GM19395 (cell line): ENCODE measurements at regions not wholly inside any gene's neighbourhood (a gene's known extent, or its start where the extent isn't known, plus 50 kb on each side); places are given as distances from the start of the nearest gene placed in this dataset.

ENCODE experiments used
- ATAC-seq: cut with Tn5 transposase; IDR thresholded peaks from one replicate; pipeline ENCODE4 v1.9.1; 2021; ENCODE audit warnings: mild to moderate bottlenecking, moderate library complexity; ENCODE audit not compliant: unreplicated experiment

DNA sequence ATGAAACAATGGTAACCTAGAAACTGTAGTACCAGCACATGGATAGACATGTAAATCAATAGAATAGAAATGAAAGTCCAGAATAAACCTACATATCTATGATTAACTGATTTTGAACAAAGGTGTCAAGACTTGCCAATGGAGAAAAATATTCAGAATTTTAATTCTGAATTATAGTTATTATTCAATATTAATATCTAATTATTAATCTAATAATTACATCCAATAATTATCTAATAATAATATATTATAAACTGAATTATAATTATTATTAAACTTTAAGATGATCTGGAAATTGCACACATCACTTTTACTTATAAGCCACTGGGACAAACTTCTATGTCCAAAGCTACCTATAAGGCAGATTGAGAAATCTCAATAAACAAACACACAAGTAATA is 1365.2 kb upstream of the ADGRL3 start:
- no peak for ATAC-seq

DNA sequence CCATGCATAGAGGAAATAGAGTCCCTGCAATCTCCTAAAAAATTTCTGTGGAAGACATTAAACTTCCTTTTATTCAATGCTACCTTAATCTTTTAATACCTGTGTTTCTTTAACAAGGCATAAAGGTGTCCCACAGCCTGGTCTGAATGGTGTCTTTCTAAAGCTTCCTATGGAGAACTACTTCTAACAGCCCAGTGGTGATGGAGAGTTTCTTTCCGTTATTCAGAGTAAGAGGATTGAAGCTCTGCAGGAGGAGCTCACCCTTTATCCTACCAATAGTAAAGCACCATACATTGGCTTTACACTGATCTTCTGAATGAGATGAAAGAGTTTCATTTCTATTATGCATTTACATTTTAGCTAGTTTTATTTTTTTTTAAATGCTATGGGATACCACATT is 1362.4 kb upstream of the ADGRL3 start:
- ATAC-seq, result no peak

DNA sequence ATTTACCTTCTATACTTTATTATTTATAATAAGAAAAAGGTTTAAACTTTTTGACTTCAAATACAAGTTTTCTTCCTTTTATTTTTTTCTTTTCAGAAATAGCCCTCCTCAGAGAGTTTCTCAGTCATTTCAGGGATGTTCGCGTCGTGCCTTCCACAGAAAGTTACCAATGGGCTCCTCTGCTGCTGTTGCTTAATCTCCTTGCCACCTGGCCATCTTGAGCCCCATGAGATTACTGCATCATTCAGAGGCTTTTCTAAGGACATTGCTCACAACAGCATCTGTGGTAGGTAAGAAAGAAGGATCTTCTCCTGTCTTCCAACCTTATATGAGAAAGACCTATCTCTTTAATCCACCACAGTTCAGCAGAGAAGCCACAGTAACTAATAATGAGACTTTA is 1361.9 kb upstream of the ADGRL3 start:
- ATAC-seq, result no peak

DNA sequence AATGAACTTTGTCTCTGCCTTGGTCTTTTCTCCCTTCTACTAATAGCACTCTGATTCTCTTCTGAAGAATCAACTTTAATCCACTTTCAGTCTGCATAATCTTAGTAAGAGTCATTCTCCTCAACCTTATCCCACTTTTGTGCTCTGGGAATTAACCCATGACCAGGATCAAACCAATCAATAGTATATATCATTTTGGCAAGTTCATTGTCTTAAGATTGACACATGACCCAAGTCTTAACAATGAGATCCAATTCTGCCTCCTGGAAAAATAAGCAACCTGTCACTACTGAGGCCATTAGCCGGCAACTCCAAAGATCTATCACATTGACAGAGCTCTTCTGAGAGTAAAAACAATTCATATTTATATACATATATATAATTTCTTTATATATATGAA is 1358.4 kb upstream of the ADGRL3 start:
- ATAC-seq, result no peak

DNA sequence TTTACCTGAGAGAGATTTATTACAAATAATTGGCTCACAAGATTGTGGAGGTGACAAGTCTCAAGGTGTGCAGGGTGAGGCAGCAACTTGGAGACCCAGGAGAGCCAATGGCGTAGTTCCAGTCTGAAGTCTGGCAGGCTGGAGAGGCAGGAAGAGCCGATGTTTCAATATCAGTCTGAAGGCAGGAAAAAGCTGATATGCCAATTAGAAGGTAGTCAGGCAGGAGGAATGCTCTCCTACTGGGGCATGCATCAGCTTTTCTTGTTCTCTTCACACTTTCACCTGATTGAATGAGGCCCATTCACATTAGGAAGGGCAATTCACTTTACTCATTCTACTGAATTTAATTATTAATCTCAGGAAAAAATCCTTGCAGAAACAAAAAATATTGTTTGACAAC is 1351.7 kb upstream of the ADGRL3 start:
- ATAC-seq, result no peak

DNA sequence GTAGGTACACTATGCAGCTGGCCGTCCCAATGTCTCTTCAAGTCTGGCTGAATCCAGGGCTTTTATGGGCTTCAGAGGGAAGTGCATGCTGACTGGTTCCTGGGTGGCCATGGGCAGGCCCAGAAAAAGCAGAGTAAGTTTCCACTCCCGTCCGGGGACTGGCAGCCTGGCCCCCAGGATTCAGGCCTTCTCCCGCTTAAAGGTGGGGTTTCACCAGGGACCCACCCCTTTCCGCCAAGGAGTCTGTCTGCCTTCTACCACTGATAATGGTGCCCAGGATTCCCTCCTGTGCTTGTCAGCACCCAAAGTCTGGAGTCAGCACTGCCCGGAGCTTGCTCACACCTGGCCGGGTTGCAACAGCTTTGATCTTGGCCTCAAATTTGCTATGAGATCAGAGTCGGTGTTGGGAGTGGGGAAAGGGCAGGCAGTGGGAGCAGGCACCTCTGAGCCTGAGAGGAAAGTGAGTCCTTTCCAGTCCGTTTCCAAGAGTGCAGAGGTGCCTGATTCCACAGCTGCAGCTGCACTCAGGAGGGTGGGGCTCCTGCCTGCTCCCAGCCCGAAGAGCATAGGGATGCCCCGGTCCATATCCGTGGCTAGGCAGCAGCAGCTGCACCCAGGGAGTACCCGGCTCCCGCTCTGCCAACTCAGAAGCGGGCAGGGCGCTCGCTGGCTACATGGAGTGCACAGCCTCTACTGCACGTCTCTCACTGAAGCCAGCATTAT is 1344.3 kb upstream of the ADGRL3 start:
- ATAC-seq, result no peak

DNA sequence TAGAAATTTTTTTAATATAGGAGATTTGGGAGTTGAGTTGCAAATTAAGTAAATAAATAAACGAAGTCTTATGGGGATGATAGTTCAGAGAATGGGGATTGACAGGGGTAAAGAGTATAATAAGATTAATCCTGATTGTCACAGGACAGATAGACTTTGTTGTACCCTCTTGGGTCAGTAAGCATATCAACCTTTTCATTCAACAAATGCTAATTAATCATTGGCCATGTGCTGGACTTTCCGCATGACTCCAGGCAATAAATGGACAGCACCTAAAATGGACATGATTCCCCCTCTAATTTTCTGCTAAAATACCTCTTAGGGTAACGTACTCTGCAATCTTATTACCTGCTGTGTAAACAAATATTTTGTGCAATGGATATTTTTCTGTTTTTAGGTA is 1331.1 kb upstream of the ADGRL3 start:
- ATAC-seq, result no peak

DNA sequence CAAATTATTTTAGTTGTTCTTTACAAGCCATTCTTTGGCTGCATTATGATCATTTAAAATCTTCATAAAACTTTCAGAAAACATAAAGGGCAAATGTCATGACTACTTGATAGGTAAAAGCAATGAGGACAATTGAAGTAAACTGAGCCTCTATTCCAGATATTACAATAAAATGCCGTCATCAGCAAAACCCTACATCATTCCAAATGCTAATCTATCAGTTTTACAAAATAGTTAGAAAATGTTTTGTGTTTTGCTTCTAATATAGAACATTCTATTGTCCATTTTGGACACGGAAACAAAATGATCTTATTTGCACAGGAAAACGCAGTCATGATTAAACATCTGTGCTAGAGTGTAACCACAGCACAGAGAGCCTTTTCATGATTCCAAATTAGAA is 1330.6 kb upstream of the ADGRL3 start:
- no peak for ATAC-seq

DNA sequence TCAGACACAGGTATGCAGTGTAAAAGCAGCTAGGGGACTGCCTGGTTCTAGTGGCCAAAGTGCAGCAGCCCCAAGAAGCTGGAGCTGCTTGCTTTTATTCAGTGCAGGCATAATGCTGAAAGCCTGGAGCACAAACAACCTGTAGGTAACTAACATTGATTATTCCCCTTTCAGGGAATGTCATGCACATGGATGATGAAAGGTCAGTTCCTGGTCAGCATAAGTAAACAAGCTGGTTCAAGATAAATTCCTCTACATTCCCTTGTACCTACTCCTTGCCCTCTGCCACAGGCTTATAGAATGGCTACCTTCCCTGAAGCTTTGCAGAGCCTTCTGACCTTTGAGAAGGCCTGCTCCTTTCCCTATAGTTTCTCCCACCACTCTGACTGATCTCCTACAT is 1318.5 kb upstream of the ADGRL3 start:
- no peak for ATAC-seq

DNA sequence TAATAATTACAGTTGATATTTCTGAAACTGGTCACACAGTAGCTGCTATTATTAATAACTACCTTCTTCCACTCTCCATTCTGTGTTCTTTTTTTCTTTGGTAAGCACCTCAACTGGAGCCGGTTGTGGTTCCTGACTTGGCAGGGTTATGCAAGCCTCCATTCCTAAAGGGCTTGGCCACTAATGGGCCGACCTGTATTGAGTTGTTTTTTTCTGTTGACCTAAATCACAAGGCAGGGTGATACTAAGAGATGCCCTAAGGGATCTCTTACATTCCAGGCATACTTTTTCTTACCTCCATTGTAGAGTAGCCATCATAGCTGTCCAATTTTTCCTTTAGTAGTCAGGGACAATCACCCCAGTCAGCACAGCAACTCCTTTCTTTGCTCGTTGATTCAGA is 1295.8 kb upstream of the ADGRL3 start:
- no peak for ATAC-seq

DNA sequence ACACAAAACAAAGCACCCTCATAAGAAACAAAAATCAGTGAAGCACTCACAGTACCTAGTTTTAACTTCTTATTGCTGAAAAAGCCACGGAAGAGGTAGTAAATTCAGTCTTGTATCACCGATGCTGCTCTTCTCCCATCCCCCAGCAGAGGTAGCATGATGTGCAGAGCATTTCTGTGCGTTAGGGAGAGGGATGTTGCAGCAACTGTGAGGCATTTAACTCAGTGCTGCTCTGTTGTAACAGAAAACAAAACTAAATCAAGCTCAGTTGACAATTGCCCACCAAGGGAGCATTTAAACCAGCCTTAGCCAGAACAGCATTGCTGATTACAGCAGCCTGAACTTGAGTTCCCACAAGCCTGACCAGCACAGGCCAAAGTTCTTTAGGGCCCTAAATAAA is 1279.7 kb upstream of the ADGRL3 start:
- no peak for ATAC-seq

DNA sequence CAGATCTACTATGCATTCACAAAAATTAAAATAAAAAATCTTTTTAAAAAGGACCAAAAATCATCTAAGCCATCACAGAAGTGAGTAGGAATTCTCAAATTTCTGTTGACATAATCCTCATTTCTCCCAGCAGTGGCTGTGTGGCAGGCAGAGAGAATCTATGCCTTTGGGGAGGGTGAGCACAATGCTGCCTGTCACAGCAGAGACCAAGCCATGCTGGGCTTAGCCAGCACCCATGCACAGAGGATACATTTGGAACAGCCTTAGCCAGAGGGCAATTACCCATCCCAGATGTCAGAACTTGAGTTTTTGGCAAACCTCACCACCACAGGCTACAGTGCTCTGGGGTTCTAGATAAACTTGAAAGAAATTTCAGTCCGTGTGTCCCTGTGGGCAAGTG is 1274.8 kb upstream of the ADGRL3 start:
- no peak for ATAC-seq

DNA sequence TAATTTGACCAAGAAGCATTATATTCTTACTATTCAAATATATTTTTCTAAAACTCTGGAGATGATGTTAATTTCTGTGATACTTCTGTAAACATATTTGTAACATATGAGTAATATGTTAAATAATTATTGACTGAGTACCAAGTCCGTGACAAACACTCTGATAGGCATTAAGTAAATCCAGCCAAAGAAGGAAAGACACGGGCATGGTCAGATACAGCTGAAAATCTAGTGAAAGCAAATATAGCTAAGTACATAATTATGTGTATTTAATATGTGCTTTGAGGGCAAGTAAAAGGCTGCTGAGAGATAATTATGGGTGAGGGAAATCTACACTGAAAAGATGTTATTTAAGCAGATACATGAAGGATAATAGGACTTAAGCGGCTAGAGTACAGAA is 1263.6 kb upstream of the ADGRL3 start:
- no peak for ATAC-seq

DNA sequence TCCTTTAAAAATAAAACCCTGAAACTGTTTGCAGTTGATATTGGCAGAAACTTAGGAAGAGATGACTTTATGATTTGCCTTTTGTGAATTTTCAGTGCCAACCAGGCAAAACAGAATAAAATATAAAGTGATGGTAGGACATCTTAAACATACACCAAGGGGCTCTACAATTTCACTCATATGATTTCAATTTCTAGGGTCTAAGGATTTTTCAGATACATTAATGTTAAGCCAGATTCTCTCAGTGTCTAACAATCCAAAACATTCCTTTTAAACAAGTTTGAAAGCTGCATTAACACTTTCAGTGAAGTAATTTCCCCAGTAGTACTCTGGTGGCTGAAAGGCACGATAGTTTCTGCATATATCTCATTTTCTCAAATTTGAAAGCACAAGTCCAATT is 1262.0 kb upstream of the ADGRL3 start:
- ATAC-seq, result no peak

DNA sequence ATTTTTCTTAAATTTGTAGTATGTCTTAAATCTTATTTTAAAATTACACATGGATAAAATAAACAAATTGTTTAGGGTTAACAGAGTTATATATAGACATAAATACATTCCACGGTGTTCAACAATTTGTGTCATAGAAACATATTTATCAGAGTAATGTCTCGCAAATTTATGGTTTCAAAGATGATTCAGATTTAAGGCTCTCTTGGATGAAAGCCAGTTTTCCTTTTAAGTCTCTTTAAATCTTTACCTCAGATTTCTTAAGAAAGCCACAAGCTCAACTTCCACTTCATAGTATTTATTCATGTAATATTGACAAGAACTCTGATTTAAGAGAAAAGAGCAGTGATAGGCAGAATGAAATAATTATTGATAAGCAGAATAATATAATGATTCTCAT is 1254.8 kb upstream of the ADGRL3 start:
- ATAC-seq, result no peak

DNA sequence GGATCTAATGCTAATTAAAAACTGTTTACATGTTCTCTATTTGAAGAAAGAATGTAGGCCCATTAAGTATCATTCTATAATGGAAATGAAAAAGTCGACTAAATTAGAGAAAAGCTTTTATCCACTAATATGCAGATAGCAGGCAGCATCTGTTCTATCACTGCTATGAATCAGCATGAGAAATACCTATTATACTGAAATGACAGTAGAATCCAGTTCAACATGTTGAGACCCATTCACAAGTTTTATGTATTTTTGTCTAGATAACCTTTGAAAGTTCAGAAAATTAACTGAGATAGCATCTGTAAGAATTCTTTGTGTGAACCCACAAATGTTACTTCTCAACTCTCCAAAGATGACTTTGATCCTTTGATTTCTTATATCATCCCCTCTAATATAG is 1254.4 kb upstream of the ADGRL3 start:
- ATAC-seq, result no peak

DNA sequence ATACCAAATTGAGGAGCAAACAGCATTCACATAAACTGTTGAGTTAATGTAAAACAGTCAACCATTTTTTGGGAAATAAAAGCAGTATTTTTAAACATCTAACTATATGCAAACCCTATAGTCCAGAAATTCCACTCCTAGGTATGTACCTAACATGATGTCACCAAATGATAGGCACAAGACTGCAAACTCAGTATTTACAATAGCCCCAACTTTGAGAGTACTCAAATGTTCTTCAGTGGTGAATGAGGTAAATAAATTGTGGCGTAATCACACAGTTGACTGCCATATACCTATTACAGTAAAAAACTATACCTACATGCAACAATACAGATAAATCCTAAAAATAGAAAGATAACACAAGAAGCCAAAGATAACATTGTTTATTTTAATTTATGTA is 1243.8 kb upstream of the ADGRL3 start:
- ATAC-seq, result no peak

DNA sequence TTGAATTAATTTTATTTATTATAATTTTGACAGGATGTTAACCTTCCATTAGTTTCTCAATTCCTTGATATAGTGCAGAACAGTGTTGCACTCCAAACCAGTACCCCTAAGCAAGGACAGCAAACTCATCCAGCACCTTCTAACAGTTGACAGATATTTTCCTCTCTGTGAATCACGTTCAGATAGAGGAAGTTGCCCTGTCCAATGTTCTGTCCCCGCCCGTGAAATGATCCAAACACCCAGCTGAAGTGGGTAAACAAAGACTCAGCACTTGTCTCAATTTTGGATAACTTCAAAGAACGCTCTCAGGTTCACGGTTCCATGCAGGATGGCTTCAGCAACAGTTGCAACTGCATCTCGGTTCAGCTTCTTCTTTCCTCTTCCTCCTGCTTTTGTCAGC is 1240.0 kb upstream of the ADGRL3 start:
- no peak for ATAC-seq

DNA sequence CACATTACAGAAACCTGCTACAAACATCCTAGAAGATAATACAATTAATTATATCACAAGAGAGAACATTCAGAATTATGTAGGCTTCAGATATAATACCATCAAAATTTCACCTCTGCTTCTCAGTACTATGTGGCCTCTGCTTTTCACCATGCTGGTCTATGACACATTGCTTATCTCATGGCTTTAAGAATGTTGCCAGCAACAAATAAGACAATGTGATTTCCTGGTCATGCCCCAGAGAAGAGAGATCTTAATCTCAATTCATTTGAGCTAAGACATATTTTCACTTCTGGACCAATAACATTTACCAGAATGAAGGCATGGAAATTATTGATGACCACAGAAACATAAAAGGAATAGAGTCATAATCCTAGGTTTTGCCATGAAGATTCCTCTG is 1233.4 kb upstream of the ADGRL3 start:
- no peak for ATAC-seq

DNA sequence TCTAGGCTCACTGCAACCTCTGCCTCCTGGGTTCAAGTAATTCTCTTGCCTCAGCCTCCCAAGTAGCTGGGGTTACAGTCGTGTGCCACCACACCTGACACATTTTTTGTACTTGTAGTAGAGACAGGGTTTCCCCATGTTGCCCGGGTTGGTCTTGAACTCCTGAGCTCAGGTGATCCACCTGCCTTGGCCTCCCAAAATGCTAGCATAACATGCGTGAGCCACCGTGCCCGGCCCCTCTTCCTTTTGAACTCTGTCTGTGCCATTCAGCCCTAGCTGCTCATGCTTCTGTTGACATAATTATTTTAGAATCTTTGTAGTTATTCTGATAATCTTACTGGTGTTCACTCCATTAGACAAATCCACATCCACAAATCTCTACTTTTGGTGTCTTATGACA is 1231.3 kb upstream of the ADGRL3 start:
- no peak for ATAC-seq

DNA sequence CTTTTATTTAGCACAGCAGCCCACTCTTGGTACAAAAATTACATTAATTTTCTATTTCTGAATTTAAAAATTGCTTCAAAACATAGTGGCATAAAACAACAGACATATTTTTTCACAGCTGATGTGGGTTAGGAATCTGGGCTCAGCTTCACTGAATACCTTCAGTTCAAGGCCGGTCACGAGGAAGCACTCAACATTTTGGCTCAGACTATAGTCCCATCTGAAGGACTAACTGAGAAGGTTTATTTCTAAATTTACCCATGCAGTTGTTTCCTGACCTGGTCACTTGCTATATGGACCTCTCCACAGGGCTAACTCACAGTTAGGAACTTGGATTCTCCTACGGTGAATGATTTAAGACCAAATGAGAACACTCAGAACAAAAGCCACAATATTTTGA is 1230.2 kb upstream of the ADGRL3 start:
- no peak for ATAC-seq

DNA sequence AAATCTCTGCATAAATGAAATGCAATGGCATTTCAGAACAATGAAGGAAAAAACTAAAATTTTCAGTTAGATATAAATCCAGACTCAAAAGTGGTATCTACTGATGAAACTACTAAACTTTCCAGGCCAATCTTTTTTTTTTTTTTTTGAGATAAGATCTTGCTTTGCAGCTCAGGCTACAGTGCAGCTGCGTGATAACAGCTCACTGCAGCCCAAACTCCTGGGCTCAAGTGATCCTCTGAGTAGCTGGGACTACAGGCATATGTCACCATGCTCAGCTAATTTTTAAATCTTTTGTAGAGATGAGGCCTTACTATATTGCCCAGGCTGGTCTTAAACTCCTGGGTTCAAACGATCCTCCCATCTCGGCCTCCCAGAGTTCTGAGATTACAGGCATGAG is 1228.2 kb upstream of the ADGRL3 start:
- no peak for ATAC-seq

DNA sequence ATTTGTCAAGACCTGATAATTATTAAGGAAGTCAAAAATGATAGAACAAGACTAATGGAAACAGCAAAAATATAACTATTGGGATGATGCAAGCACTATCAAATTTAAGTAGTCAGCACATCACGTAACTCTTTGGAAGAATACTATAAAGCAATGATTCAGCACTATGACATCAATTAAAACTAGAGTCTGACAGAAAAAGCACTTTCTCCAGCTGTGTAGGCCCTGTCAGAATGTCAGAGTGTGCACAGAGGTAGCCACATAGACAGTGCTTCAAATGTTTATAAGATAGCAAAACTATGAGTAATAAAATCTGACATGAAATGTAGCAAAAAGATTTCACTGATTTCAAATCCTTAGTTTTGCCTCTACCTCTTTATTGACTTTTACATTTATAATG is 1226.6 kb upstream of the ADGRL3 start:
- ATAC-seq, result no peak

DNA sequence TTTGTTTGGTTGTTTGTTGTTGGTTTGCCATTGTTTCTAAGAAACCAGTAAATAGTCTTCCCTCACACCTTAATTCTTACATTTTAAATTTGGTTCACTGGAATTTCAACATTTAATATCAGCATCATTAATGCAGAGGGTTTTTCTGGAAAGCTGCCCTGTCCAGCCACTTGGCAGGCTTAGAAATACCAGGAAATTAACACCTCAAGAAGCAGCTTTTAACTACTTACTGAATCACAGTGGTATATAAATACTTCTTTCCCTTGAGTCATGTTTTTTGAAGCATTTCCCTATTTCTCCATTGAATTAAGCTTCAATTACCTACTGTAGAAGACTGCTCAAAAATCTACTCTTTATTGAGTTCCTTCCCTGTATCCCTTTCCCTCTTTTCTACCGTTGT is 1221.1 kb upstream of the ADGRL3 start:
- no peak for ATAC-seq
